ENCODE measurements at regions not wholly inside any gene's neighbourhood (a gene's known extent, or its start where the extent isn't known, plus 50 kb on each side); places are given as distances from the start of the nearest gene placed in this dataset.

GRCh38 chr22:47695176-47695575 lies 932.7 kb downstream of the TBC1D22A start:
- Histone ChIP-seq H3K4me3 (replicated peaks in 1 of 2; ENCODE audit: low read depth in 1 of 2, low read length in 2 of 2) (no peak overlapping the region), H3K79me2 (ENCODE audit: insufficient read depth, low read length) (no peaks in the 10 kb centered on the region), H3K4me2 (ENCODE audit: low read length) (no peak overlapping the region), H3K9me2 (ENCODE audit: insufficient read depth) (no peaks in the 10 kb centered on the region), H2AFZ (ENCODE audit: low read depth, low read length, poor library complexity, severe bottlenecking) (no peak overlapping the region), H3K36me3 (ENCODE audit: control insufficient read depth in 1 of 2, insufficient read depth in 2 of 2, low read length in 2 of 2) (no peaks in the 10 kb centered on the region; a peak in 1 of 4 replicates), H3K4me1 (ENCODE audit: control insufficient read depth in 1 of 2, insufficient read depth in 2 of 2, low read length in 2 of 2) (no peaks in the 10 kb centered on the region), H3K9me3 (ENCODE audit: control insufficient read depth in 1 of 2, insufficient read depth in 1 of 2, low read depth in 1 of 2, low read length in 2 of 2) (no peaks in the 10 kb centered on the region; a peak in 1 of 4 replicates), H3K27me3 (ENCODE audit: insufficient read depth, low read length) (no peaks in the 10 kb centered on the region), H4K20me1 (ENCODE audit: insufficient read depth) (no peaks in the 10 kb centered on the region), H3K9ac (ENCODE audit: low read length) (no peak overlapping the region), H3K27ac (ENCODE audit: low read depth, low read length) (no peak overlapping the region)
- ChIA-PET CTCF (no interaction called here), POLR2A (no interaction called here), RAD21 (ENCODE audit: low non-redundant PET in 1 of 2, low total read pairs in 2 of 2, uncharacterized antibody in 2 of 2, unreplicated experiment in 2 of 2) (no interaction called here)
- no peak for DNase-seq (ENCODE audit: low read depth, low spot score)
- intact Hi-C loops (cut with micrococcal nuclease), result no loop called here
- no TSS peak for BruUV-seq (replicated peaks)
- TF ChIP-seq EGR1 (IDR thresholded peaks at IDR 0.05; ENCODE audit: low read depth) (no peak), YY1 (IDR thresholded peaks at IDR 0.05; ENCODE audit: extremely low read depth, insufficient replicate concordance, low read depth, low read length) (no peak), SIN3A (IDR thresholded peaks at IDR 0.05; ENCODE audit: low read depth) (no peak), JUND (IDR thresholded peaks at IDR 0.05) (no peak), EZH2 (IDR thresholded peaks at IDR 0.05) (no peak), ZFX (IDR thresholded peaks at IDR 0.05) (no peak), RAD21 (IDR thresholded peaks at IDR 0.05; ENCODE audit: low read depth) (no peak)
- ATAC-seq, result no peak

DNA sequence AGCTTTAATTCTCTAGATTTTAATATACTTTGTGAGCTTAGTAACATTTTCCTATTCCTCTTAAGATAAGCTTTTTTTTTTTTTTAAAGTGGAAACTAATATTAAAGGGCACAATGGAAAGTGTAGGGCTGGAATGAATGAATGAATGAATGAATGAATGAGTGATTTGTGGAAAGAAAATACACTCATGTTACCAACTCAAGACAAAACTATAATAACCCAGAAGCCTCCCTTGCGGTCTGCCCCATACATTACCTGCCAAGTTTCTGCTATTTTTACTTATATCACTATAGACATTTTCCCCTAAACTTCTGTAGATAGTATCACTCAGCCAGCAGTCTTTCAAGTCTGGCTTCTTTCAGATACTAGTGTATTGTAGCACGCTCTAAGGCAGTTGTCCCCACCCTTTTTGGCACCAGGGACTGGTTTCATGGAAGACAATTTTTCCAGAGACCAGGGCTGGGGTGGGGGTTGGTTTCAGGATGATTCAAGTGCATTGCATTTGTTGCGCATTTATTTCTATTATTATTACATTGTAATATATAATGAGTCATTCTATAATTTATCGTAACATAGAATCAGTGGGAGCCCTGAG lies 932.2 kb downstream of the TBC1D22A start:
- no peak for DNase-seq (ENCODE audit: low read depth, low spot score)
- no peak for TF ChIP-seq ZNF274 (IDR thresholded peaks at IDR 0.05; ENCODE audit: low read depth, low read length)
- no peak for TF ChIP-seq SP1 (IDR thresholded peaks at IDR 0.05; ENCODE audit: low read depth)
- no peak for TF ChIP-seq POLR2A (IDR thresholded peaks at IDR 0.05; ENCODE audit: borderline replicate concordance, extremely low read depth, insufficient read depth, insufficient read length)
- TF ChIP-seq, protein P1, sequence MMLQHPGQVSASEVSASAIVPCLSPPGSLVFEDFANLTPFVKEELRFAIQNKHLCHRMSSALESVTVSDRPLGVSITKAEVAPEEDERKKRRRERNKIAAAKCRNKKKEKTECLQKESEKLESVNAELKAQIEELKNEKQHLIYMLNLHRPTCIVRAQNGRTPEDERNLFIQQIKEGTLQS (IDR thresholded peaks at IDR 0.05), result no peak
- no peak for TF ChIP-seq EGR1 (IDR thresholded peaks at IDR 0.05; ENCODE audit: low read depth)
- no peak for TF ChIP-seq EZH2phosphoT487 (IDR thresholded peaks at IDR 0.05; ENCODE audit: borderline replicate concordance)
- no peak for TF ChIP-seq TCF7L2 (IDR thresholded peaks at IDR 0.05; ENCODE audit: borderline replicate concordance, extremely low read depth, insufficient read depth, insufficient read length)
- no peak for TF ChIP-seq FOSL1 (IDR thresholded peaks at IDR 0.05; ENCODE audit: low read depth)
- TF ChIP-seq JUND (IDR thresholded peaks at IDR 0.05), result no peak
- TF ChIP-seq ELF1 (IDR thresholded peaks at IDR 0.05; ENCODE audit: borderline replicate concordance, low read depth), result no peak
- TF ChIP-seq ZBTB33 (IDR thresholded peaks at IDR 0.05; ENCODE audit: extremely low read depth, insufficient replicate concordance, low read length), result no peak
- CTCF ChIA-PET, result no interaction called here
- no peak overlapping the region for H2AFZ ChIP-seq (ENCODE audit: low read depth, low read length, poor library complexity, severe bottlenecking)
- no peaks in the 10 kb centered on the region for H3K4me1 ChIP-seq (ENCODE audit: control insufficient read depth in 1 of 2, insufficient read depth in 2 of 2, low read length in 2 of 2)
- POLR2A ChIA-PET, result no interaction called here
- no peak for ATAC-seq
- H4K20me1 ChIP-seq (ENCODE audit: insufficient read depth), result no peaks in the 10 kb centered on the region
- H3K79me2 ChIP-seq (ENCODE audit: insufficient read depth, low read length), result no peaks in the 10 kb centered on the region
- H3K4me2 ChIP-seq (ENCODE audit: low read length), result no peak overlapping the region
- H3K9ac ChIP-seq (ENCODE audit: low read length), result no peak overlapping the region
- intact Hi-C loops (cut with micrococcal nuclease), result no loop called here
- no peak overlapping the region for H3K27ac ChIP-seq (ENCODE audit: low read depth, low read length)
- H3K27me3 ChIP-seq (ENCODE audit: insufficient read depth, low read length), result no peaks in the 10 kb centered on the region
- no peaks in the 10 kb centered on the region; a peak in 2 of 4 replicates for H3K36me3 ChIP-seq (ENCODE audit: control insufficient read depth in 1 of 2, insufficient read depth in 2 of 2, low read length in 2 of 2)
- H3K9me3 ChIP-seq (ENCODE audit: control insufficient read depth in 1 of 2, insufficient read depth in 1 of 2, low read depth in 1 of 2, low read length in 2 of 2), result no peaks in the 10 kb centered on the region; a peak in 1 of 4 replicates
- RAD21 ChIA-PET (ENCODE audit: low non-redundant PET in 1 of 2, low total read pairs in 2 of 2, uncharacterized antibody in 2 of 2, unreplicated experiment in 2 of 2), result no interaction called here
- BruUV-seq (replicated peaks), result no TSS peak
- no peak overlapping the region for H3K4me3 ChIP-seq (replicated peaks in 1 of 2; ENCODE audit: low read depth in 1 of 2, low read length in 2 of 2)
- no peaks in the 10 kb centered on the region for H3K9me2 ChIP-seq (ENCODE audit: insufficient read depth)
